ENCODE measurements at regions not wholly inside any gene's neighbourhood (a gene's known extent, or its start where the extent isn't known, plus 50 kb on each side); places are given as distances from the start of the nearest gene placed in this dataset.
"Not testable (repeated sequence)": the region's sequence is repeated elsewhere in the genome, so short reads cannot be mapped to it uniquely, and the experiment has no call there.

GRCh38 chr4:132351606-132352005, 797.5 kb upstream of the PCDH10 start:
- not testable (repeated sequence) for DNase-seq (ENCODE audit: low read depth, low spot score)

- DNase-seq (ENCODE audit: low read depth, low spot score): no peak
Measured at GRCh38 chr4:132382243-132382642, 766.9 kb upstream of the PCDH10 start.

- DNase-seq (ENCODE audit: low read depth, low spot score): no peak
Measured at GRCh38 chr4:132383571-132384199, 765.4 kb upstream of the PCDH10 start.

GRCh38 chr4:132384709-132385108, 764.4 kb upstream of the PCDH10 start:
- no peak for DNase-seq (ENCODE audit: low read depth, low spot score)

- DNase-seq (ENCODE audit: low read depth, low spot score): no peak
Measured at GRCh38 chr4:132386130-132386529, 763.0 kb upstream of the PCDH10 start.

GRCh38 chr4:132387060-132387459, 762.0 kb upstream of the PCDH10 start:
- no peak for DNase-seq (ENCODE audit: low read depth, low spot score)

- DNase-seq (ENCODE audit: low read depth, low spot score): no peak
Measured at GRCh38 chr4:132395561-132395960, 753.5 kb upstream of the PCDH10 start.

GRCh38 chr4:132396636-132397035, 752.5 kb upstream of the PCDH10 start:
- DNase-seq (ENCODE audit: low read depth, low spot score): no peak

GRCh38 chr4:132417220-132417619, 731.9 kb upstream of the PCDH10 start:
- DNase-seq (ENCODE audit: low read depth, low spot score): no peak

GRCh38 chr4:132427125-132427524, 722.0 kb upstream of the PCDH10 start:
- DNase-seq (ENCODE audit: low read depth, low spot score): no peak

GRCh38 chr4:132437117-132437516, 712.0 kb upstream of the PCDH10 start:
- DNase-seq (ENCODE audit: low read depth, low spot score): no peak

- no peak for DNase-seq (ENCODE audit: low read depth, low spot score)
Measured at GRCh38 chr4:132445386-132445785, 703.7 kb upstream of the PCDH10 start.

GRCh38 chr4:132457987-132458386, 691.1 kb upstream of the PCDH10 start:
- not testable (repeated sequence) for DNase-seq (ENCODE audit: low read depth, low spot score)

- no peak for DNase-seq (ENCODE audit: low read depth, low spot score)
Measured at GRCh38 chr4:132479543-132479942, 669.6 kb upstream of the PCDH10 start.

GRCh38 chr4:132488555-132488954, 660.5 kb upstream of the PCDH10 start:
- DNase-seq (ENCODE audit: low read depth, low spot score): no peak

GRCh38 chr4:132493476-132493875, 655.6 kb upstream of the PCDH10 start:
- DNase-seq (ENCODE audit: low read depth, low spot score): no peak

- DNase-seq (ENCODE audit: low read depth, low spot score): not testable (repeated sequence)
Measured at GRCh38 chr4:132495267-132495812, 653.8 kb upstream of the PCDH10 start.

- no peak for DNase-seq (ENCODE audit: low read depth, low spot score)
Measured at GRCh38 chr4:132498215-132498614, 650.9 kb upstream of the PCDH10 start.

GRCh38 chr4:132502096-132502552, 647.0 kb upstream of the PCDH10 start:
- no peak for DNase-seq (ENCODE audit: low read depth, low spot score)

GRCh38 chr4:132504438-132504837, 644.7 kb upstream of the PCDH10 start:
- DNase-seq (ENCODE audit: low read depth, low spot score): no peak

- no peak for DNase-seq (ENCODE audit: low read depth, low spot score)
Measured at GRCh38 chr4:132506568-132506967, 642.5 kb upstream of the PCDH10 start.

- DNase-seq (ENCODE audit: low read depth, low spot score): no peak
Measured at GRCh38 chr4:132513491-132513890, 635.6 kb upstream of the PCDH10 start.

- DNase-seq (ENCODE audit: low read depth, low spot score): no peak
Measured at GRCh38 chr4:132526652-132527051, 622.4 kb upstream of the PCDH10 start.
